Psoas muscle (tissue), 7 donors: ENCODE measurements at regions not wholly inside any gene's neighbourhood (a gene's known extent, or its start where the extent isn't known, plus 50 kb on each side); places are given as distances from the start of the nearest gene placed in this dataset.
"Not testable (repeated sequence)": the region's sequence is repeated elsewhere in the genome, so short reads cannot be mapped to it uniquely, and the experiment has no call there.

Experiments used
- ATAC-seq, 4 donors: fragments of 200-7000 bp; cut with Tn5 transposase; one replicate each; pipeline ENCODE4 v1.9.1; 2020; ENCODE audit warnings: moderate library complexity in 3 of 4, mild to moderate bottlenecking in 2 of 4
- DNase-seq, 2 donors: peaks; one replicate each; pipeline ENCODE4 v3.0.0-alpha.2; 2020
- H3K27ac ChIP-seq: fragments of 200-600 bp; one replicate; pipeline ENCODE4 v1.8.0; 2022
- H3K27me3 ChIP-seq, 3 donors: fragments of 200-600 bp in 1 of 3; one replicate each; pipeline versions ENCODE4 v1.6.1 to v1.8.0; 2013 to 2022; ENCODE audit warnings: low read length in 2 of 3, mild to moderate bottlenecking in 2 of 3, moderate library complexity in 1 of 3; ENCODE audit not compliant: insufficient read depth in 3 of 3
- H3K36me3 ChIP-seq, 2 donors: fragments of 200-600 bp in 1 of 2; one replicate each; pipeline versions ENCODE4 v1.6.1 to v1.8.0; 2013 to 2022; ENCODE audit warnings: low read depth in 1 of 2, mild to moderate bottlenecking in 1 of 2, moderate library complexity in 1 of 2; ENCODE audit not compliant: insufficient read depth in 1 of 2
- H3K4me1 ChIP-seq: fragments of 200-600 bp; one replicate; pipeline ENCODE4 v1.8.0; 2022
- H3K4me3 ChIP-seq: fragments of 200-600 bp; one replicate; pipeline ENCODE4 v1.8.0; 2022; ENCODE audit warnings: mild to moderate bottlenecking
- H3K9me3 ChIP-seq: fragments of 200-600 bp; one replicate; pipeline ENCODE4 v1.8.0; 2022
- WGBS, 3 donors: extraction: QIAGEN DNeasy Blood & Tissue Kit; methylation state at CpG; one replicate each; pipeline versions ENCODE4 v1.1.6 to v1.1.7; 2013; 5-methylcytosine and 5-hydroxymethylcytosine counted together
- intact Hi-C, 2 donors: fragments of 100-400 bp; cut with DNase I; formaldehyde crosslinking; loops; one replicate each; pipeline versions ENCODE4 v1.11.0 to v1.14.2; 2022
- TF ChIP-seq, protein P1 (sequence below): fragments of 200-600 bp; IDR thresholded peaks from one replicate; pipeline ENCODE4 v1.8.0; 2022; ENCODE audit warnings: antibody characterized with exemption
- donor health status: healthy with polysubstance abuse.
- donor health status: DM: no; HTN: no; CAD: no; lungs with moderate emphysema.
- donor health status: Bipolar disorder and iron deficiency.
- donor health status: healthy.
- donor health status: DM: yes; HTN: yes; CAD: no.
- donor health status: DM: no; HTN: no; CAD: no.
- donor health status: DM: yes; HTN: yes; CAD: no.

DNA sequence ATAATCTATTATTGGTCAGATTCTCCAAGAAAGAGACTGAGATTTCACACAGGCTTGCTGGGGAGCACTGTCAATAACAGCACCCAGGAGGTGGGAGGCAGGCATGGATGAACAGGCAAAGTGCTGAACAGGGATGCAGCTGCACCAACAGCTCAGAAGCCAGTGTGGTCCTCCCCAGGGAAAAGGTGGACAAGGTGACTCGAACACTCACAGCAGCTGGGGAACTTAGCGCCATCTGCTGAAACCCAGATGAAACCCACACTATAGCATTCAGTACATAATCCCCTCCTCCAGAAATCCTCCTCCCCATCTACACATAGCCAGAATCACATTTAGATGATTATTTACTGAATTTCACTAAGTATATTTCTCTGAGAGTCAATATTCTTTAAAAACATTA is 255.2 kb upstream of the WSB1 start:
- TF ChIP-seq, protein P1, sequence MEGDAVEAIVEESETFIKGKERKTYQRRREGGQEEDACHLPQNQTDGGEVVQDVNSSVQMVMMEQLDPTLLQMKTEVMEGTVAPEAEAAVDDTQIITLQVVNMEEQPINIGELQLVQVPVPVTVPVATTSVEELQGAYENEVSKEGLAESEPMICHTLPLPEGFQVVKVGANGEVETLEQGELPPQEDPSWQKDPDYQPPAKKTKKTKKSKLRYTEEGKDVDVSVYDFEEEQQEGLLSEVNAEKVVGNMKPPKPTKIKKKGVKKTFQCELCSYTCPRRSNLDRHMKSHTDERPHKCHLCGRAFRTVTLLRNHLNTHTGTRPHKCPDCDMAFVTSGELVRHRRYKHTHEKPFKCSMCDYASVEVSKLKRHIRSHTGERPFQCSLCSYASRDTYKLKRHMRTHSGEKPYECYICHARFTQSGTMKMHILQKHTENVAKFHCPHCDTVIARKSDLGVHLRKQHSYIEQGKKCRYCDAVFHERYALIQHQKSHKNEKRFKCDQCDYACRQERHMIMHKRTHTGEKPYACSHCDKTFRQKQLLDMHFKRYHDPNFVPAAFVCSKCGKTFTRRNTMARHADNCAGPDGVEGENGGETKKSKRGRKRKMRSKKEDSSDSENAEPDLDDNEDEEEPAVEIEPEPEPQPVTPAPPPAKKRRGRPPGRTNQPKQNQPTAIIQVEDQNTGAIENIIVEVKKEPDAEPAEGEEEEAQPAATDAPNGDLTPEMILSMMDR = no peak
- ATAC-seq (no peak), DNase-seq (no peak)
- 22 to 36% (median 32%) methylated on average over 2 of the region's 2 CpGs for WGBS, 3 donors
- no peak overlapping the region for H3K27ac ChIP-seq
- intact Hi-C loops = no loop called here
- no peaks in the 10 kb centered on the region for H3K27me3 ChIP-seq
- H3K4me1 ChIP-seq = no peaks in the 10 kb centered on the region
- H3K36me3 ChIP-seq = no peaks in the 10 kb centered on the region
- H3K4me3 ChIP-seq = no peak overlapping the region
- H3K9me3 ChIP-seq = no peaks in the 10 kb centered on the region

DNA sequence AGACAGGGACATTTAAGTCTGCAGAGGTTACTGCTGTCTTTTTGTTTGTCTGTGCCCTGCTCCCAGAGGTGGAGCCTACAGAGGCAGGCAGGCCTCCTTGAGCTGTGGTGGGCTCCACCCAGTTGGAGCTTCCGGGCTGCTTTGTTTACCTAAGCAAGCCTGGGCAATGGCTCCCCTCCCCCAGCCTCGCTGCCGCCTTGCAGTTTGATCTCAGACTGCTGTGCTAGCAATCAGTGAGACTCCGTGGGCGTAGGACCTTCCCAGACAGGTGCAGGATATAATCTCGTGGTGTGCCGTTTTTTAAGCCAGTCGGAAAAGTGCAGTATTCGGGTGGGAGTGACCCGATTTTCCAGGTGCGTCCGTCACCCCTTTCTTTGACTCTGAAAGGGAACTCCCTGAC is 248.9 kb upstream of the WSB1 start:
- H3K9me3 ChIP-seq, intact Hi-C loops, DNase-seq, ATAC-seq, H3K4me3 ChIP-seq, H3K27ac ChIP-seq, H3K27me3 ChIP-seq, H3K4me1 ChIP-seq, H3K36me3 ChIP-seq: not testable (repeated sequence)
- 81 to 84% (median 82%) methylated on average over 12 of the region's 12 CpGs for WGBS, 3 donors

DNA sequence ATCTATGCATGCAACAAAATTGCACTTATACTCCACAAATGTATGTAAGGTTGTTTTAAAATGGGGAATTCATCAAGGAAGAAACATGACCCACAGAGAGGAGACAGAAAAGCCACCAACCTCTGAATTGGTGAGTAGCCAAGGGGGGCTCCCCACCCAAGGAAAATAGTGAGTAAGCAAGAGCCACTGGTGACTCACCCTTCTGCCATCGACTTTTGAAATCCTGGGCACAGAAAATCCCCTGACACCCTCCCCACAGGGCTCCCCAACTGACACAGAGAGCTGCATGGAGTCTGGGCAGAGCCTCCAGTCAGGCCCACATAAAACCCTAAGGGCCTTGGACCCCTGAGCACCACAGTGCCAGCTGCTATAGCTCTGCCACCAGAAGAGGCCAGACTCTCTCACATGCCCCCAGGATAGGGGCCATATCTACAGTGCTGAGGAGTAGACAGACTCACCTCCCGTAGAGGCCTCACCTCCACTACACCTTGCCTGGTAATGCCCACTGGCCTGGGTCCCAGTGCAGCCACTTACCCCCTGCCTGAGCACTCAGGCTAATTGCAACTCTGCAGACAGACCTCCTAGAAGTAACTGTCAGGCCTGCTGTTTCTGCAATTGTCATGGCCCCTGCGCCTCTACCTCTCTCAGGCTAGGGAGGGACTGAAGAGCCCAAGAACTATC is 244.7 kb upstream of the WSB1 start:
- Histone ChIP-seq H3K27me3 (no peaks in the 10 kb centered on the region), H3K36me3 (no peaks in the 10 kb centered on the region), H3K4me1 (no peaks in the 10 kb centered on the region), H3K27ac (no peak overlapping the region), H3K4me3 (no peak overlapping the region), H3K9me3 (no peaks in the 10 kb centered on the region)
- 48 to 50% (median 49%) methylated on average over 3 of the region's 3 CpGs for WGBS, 3 donors
- no peak for DNase-seq
- ATAC-seq = no peak
- TF ChIP-seq, protein P1 = no peak
- intact Hi-C loops = no loop called here

DNA sequence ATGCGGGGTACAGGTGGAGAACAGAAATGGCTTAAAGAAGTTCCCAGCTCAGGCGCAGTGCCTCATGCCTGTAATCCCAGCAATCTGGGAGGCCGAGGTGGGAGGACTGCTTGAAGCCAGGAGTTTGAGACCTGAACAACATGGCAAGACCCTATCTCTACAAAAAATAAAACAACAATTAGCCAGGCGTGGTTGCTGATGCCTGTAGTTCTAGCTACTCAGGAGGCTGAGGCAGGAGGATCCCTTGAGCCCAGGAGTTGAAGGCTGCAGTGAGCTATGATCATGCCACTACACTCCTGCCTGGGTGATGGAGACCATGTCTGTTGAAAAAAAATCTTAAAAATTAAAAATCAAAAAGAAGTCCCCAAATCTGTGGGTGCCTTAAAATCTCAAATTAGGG is 228.3 kb upstream of the WSB1 start:
- Histone ChIP-seq H3K4me3 (no peak overlapping the region), H3K27me3 (peaks cover 0 to 3% (median 0%) of the 10 kb centered on the region in 3 donors), H3K9me3 (no peaks in the 10 kb centered on the region), H3K27ac (no peak overlapping the region), H3K4me1 (no peaks in the 10 kb centered on the region), H3K36me3 (no peaks in the 10 kb centered on the region)
- TF ChIP-seq, protein P1 = no peak
- DNase-seq = no peak
- intact Hi-C loops = no loop called here
- ATAC-seq = no peak
- WGBS, 3 donors = 59 to 70% (median 70%) methylated on average over 4 of the region's 4 CpGs

DNA sequence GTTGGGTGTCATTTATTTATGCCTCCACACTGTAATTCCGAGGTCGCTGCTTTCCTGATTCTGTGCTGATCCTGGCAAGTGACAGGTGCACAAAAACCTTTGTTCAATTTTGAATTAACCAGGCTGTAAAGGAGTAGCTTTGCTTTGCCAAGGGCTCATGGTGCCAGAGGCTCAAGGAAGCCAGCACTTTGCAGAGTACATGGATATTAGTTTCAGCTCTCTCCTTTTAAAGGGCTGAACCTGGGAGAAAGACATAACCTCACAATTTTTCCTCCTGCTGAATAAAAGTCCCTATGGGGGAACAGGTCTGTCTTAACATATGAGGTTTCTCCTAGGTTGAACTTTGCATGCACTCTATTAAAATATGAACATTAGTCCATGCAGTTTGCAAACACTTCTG is 227.6 kb upstream of the WSB1 start:
- no peak for ATAC-seq
- no peak overlapping the region for H3K4me3 ChIP-seq
- H3K9me3 ChIP-seq = no peaks in the 10 kb centered on the region
- H3K27me3 ChIP-seq = peaks cover 0 to 3% (median 0%) of the 10 kb centered on the region in 3 donors
- no peak overlapping the region for H3K27ac ChIP-seq
- TF ChIP-seq, protein P1 = no peak
- no peak for DNase-seq
- intact Hi-C loops = no loop called here
- H3K4me1 ChIP-seq = no peaks in the 10 kb centered on the region
- H3K36me3 ChIP-seq = no peaks in the 10 kb centered on the region
- 37 to 74% (median 47%) methylated on average over 2 of the region's 2 CpGs for WGBS, 3 donors
